ENCODE measurements at regions not wholly inside any gene's neighbourhood (a gene's known extent, or its start where the extent isn't known, plus 50 kb on each side); places are given as distances from the start of the nearest gene placed in this dataset.

GRCh38 chr11:70854901-70855556, 397.3 kb downstream of the SHANK2 start:
- no peak overlapping the region for H3K4me3 ChIP-seq (ENCODE audit: low read depth, low read length)
- no peak for TF ChIP-seq CTCF (IDR thresholded peaks at IDR 0.05; ENCODE audit: insufficient read depth, low read depth, low read length, missing control alignments)
- DNase-seq (ENCODE audit: low read depth), result no peak

GRCh38 chr11:70857894-70858293, 394.5 kb downstream of the SHANK2 start:
- no peak for DNase-seq (ENCODE audit: low read depth)
- no peak for TF ChIP-seq CTCF (IDR thresholded peaks at IDR 0.05; ENCODE audit: insufficient read depth, low read depth, low read length, missing control alignments)

GRCh38 chr11:70859180-70859579, 393.2 kb downstream of the SHANK2 start:
- no peak for DNase-seq (ENCODE audit: low read depth)
- H3K4me3 ChIP-seq (ENCODE audit: low read depth, low read length), result no peak overlapping the region
- TF ChIP-seq CTCF (IDR thresholded peaks at IDR 0.05; ENCODE audit: insufficient read depth, low read depth, low read length, missing control alignments), result no peak

More at GRCh38 chr11:70857894-70858293, 394.5 kb downstream of the SHANK2 start:
- H3K4me3 ChIP-seq (ENCODE audit: low read depth, low read length), result no peak overlapping the region

- no peak overlapping the region for H3K4me3 ChIP-seq (ENCODE audit: low read depth, low read length)
- TF ChIP-seq CTCF (IDR thresholded peaks at IDR 0.05; ENCODE audit: insufficient read depth, low read depth, low read length, missing control alignments), result no peak
- DNase-seq (ENCODE audit: low read depth), result no peak
Observed at GRCh38 chr11:70860888-70861287, 391.5 kb downstream of the SHANK2 start.

GRCh38 chr11:70861559-70861958, 390.8 kb downstream of the SHANK2 start:
- H3K4me3 ChIP-seq (ENCODE audit: low read depth, low read length), result no peak overlapping the region
- TF ChIP-seq CTCF (IDR thresholded peaks at IDR 0.05; ENCODE audit: insufficient read depth, low read depth, low read length, missing control alignments), result no peak
- DNase-seq (ENCODE audit: low read depth), result no peak

GRCh38 chr11:70862093-70862492, 390.3 kb downstream of the SHANK2 start:
- no peak for DNase-seq (ENCODE audit: low read depth)
- H3K4me3 ChIP-seq (ENCODE audit: low read depth, low read length), result no peak overlapping the region
- TF ChIP-seq CTCF (IDR thresholded peaks at IDR 0.05; ENCODE audit: insufficient read depth, low read depth, low read length, missing control alignments), result no peak

- H3K4me3 ChIP-seq (ENCODE audit: low read depth, low read length), result no peak overlapping the region
- no peak for TF ChIP-seq CTCF (IDR thresholded peaks at IDR 0.05; ENCODE audit: insufficient read depth, low read depth, low read length, missing control alignments)
- no peak for DNase-seq (ENCODE audit: low read depth)
Observed at GRCh38 chr11:70863186-70863585, 389.2 kb downstream of the SHANK2 start.

Data from GM12865 (cell line).